A673 (cell line): ENCODE measurements at regions not wholly inside any gene's neighbourhood (a gene's known extent, or its start where the extent isn't known, plus 50 kb on each side); places are given as distances from the start of the nearest gene placed in this dataset.

Experiments
- CTCF ChIP-seq: fragments of 300-800, 200-600 bp; sonication (generic); conservative IDR thresholded peaks from 2 replicates; pipeline ENCODE4 v1.5.1; 2017; ENCODE audit warnings: low read depth, mild to moderate bottlenecking, antibody characterized with exemption, low read length, moderate library complexity, mixed read lengths
- EZH2 ChIP-seq: fragments of 200-600 bp; sonication (generic); IDR thresholded peaks from 2 replicates; pipeline ENCODE4 v1.6.1; 2017; ENCODE audit warnings: borderline replicate concordance, low read depth, mild to moderate bottlenecking, mixed read lengths, antibody characterized with exemption, low read length; ENCODE audit not compliant: poor library complexity, severe bottlenecking

GRCh38 chr4:27234306-27234899 lies 373.8 kb downstream of the STIM2 start:
- TF ChIP-seq EZH2 (no peak), CTCF (no peak)
